SIG-M5 treated with dmso at 0.1 percent for 504 hours (cell line): ENCODE measurements at regions not wholly inside any gene's neighbourhood (a gene's known extent, or its start where the extent isn't known, plus 50 kb on each side); places are given as distances from the start of the nearest gene placed in this dataset.

Experiments used
- DNase-seq: peaks from one replicate; lab custom pipeline; 2025; ENCODE audit not compliant: unreplicated experiment; lab: John Stamatoyannopoulos, UW

DNA sequence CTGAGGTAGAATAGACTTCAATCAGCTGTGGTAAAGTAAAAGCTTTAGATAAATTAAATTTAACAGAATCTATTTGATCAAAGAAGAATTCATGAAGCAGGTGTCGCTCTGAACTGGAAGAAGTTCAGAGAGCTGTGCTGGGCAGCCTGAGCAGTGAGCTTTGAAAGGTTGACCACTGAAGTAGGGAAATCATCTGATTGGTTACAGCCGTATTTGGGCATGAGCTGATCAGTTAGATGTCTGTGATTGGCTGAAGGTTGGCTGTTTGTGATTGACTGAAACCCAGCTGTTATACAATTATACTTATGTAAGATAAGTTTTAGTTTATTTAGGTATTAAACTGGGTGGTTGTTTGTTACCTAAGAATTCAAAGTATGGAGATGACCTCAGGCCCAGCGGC is 1174.6 kb downstream of the CDH9 start:
- DNase-seq = no peak

DNA sequence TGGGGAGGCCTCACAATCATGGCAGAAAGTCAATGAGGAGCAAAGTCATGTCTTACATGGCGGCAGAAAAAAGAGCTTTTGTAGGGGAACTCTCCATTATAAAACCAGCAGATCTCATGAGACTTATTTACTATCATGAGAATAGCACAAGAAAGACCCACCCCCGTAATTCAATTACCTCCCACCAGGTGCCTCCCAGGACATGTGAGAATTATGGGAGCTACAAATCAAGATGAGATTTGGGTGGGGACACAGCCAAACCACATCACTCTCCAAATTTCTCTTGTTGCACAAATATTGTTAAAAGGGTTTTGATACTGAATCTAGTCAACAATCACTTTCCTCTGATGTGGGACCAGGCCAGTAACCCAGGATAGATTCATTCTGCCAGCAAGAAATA is 1176.1 kb downstream of the CDH9 start:
- DNase-seq = no peak

GRCh38 chr5:25858019-25858418 is 1180.4 kb downstream of the CDH9 start:
- no peak for DNase-seq

- DNase-seq = no peak
Observed at GRCh38 chr5:25851301-25851700, 1187.1 kb downstream of the CDH9 start.

GRCh38 chr5:25850581-25850980 is 1187.8 kb downstream of the CDH9 start:
- no peak for DNase-seq

DNA sequence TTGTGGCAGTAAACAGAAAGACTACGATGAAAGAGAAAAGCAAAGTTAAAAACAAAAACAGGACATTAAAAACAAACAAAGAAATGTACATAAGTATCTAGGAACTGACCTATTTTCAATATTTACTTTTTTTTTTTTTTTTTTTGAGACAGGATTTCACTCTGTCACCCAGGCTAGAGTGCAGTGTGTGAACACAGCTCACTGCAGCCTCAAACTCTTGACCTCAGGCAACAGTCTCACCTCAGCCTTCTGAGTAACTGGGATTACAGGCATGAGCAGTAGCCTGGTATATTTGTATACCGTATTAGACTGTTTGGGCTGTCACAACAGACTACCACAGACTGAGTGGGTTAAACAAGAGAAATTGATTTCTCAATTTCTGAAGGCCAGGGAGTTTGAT is 1189.1 kb downstream of the CDH9 start:
- no peak for DNase-seq

GRCh38 chr5:25823330-25823873 is 1178.6 kb upstream of the CDH10 start:
- DNase-seq = no peak
